ENCODE measurements at regions not wholly inside any gene's neighbourhood (a gene's known extent, or its start where the extent isn't known, plus 50 kb on each side); places are given as distances from the start of the nearest gene placed in this dataset.
"Not testable (repeated sequence)": the region's sequence is repeated elsewhere in the genome, so short reads cannot be mapped to it uniquely, and the experiment has no call there.

- no peak for DNase-seq (ENCODE audit: low read depth)
Observed at GRCh38 chr18:10349561-10349960, 104.9 kb upstream of the APCDD1 start.

DNA sequence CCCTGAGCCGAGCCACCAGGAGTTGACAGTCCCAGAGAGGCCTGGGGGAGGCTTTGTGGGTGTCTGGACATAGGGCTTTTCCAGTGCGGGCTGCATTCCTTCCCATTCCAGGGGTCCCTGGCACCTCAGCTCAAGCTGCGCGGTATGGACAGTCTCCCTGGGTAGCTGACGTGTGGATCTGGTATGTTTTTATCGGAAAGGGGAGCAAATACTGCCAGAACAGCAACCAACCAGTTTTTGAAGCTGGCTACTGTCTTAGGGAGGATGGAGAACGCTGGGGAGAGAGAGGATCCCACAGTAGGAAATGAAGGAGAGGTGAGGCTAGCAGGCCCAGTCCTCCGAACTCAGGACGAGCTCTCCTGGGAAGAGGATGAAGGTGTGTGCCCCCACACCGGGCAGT is 103.8 kb upstream of the APCDD1 start:
- no peak for DNase-seq (ENCODE audit: low read depth)

DNA sequence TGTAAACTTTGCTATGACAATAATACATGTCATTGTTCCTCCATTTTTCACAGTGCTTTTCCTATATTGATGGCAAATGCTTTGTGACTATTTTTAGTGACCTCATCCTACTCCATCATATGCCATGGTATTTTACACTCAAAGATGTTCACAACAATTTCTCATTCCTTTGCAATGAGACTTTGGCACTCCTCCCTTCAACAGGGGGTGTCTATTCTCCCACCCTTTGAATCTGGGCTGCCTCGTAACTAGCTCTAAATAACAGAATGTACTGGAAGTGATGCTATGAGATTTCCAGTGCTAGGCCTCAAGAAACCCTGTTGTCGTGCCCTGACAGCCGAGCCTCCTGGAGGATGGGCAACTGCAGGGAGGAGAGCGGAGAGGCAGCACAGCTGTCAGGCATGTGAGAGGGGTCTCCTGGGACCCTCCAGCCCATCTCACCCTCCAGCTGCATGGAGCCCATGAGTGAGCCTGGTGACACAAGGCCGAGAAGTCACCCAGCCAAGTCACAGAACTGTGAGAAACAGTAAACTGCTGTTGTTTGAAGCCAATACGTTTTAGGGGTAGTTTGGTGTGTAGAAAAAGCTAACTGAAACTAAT is 103.1 kb upstream of the APCDD1 start:
- peak; percentile 57 for DNase-seq (ENCODE audit: low read depth)

DNA sequence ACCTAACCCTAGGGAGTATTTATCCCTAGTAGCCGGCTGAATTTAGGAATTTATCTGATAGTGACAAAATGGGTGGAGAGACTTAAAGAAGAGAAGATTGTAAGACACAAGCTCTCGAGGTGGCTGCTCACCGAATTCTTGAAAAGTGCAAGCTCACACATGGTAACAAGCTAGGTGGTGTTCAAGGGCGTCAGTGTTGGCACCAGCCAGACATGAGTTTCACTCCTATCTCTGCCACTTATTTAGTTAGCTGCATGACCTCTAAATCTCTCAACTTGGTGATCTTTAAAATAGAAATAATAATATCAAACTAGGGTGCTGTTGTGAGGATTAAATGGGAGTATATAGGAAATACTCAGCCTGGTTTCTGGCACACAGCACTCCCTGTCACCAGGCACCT is 102.6 kb upstream of the APCDD1 start:
- DNase-seq (ENCODE audit: low read depth): no peak

GRCh38 chr18:10352671-10353070 is 101.8 kb upstream of the APCDD1 start:
- no peak for DNase-seq (ENCODE audit: low read depth)

- peak; percentile 92 for DNase-seq (ENCODE audit: low read depth)
Observed at GRCh38 chr18:10353791-10354190, 100.6 kb upstream of the APCDD1 start.

- peak; percentile 35 for DNase-seq (ENCODE audit: low read depth)
Observed at GRCh38 chr18:10354241-10354811, 100.1 kb upstream of the APCDD1 start.

- no peak for DNase-seq (ENCODE audit: low read depth)
Observed at GRCh38 chr18:10354890-10355289, 99.5 kb upstream of the APCDD1 start.

DNA sequence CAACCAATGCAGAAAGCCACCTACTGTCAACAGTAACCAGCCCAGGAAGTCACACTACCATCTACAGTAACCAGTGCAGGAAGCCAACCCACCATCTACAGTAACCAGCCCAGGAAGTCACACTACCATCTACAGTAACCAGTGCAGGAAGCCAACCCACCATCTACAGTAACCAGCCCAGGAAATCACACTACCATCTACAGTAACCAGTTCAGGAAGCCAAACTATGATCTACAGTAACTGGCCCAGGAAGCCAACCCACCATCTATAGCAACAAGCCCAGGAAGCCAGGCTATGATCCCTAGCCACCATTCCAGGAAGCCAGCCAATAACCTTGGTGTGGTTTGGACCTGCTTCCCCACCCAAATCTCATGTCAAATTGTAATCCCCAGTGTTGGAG is 97.4 kb upstream of the APCDD1 start:
- DNase-seq (ENCODE audit: low read depth): not testable (repeated sequence)

DNA sequence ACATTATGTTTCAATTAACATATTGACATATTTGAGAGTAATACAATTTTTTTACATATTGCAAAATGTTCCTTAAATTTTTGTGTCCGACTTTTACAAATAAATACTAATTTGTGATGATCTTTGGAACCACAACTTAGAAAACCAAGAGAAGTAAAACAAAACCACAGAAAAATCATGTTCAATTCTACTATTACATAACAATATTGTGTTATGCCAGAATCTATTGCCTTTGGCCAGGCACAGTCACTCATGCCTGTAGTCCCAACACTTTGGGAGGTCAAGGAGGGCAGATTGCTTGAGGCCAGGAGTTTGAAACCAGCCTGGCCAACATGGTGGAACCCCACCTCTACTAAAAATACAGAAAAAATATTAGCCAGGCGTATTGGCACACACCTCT is 92.8 kb upstream of the APCDD1 start:
- no peak for DNase-seq (ENCODE audit: low read depth)

GRCh38 chr18:10365021-10365500 is 89.4 kb upstream of the APCDD1 start:
- no peak for DNase-seq (ENCODE audit: low read depth)

DNA sequence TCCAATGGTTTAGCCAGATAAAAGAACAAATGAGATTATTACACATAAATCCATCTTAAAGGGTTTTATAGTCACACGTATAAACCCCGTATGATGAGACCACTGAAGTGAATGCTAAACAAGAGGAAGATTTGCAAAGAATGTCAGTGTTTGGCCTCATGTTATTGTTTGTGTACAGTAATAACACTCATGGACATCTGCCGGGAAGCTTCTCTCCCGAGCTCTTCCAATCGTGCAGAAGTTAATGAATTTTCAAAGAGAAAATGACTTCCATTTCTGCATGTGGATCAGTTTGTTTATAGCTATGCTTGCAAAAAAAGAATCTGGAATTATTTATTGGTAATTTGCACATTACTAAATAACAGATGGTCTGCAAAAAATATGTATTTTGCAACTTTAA is 88.5 kb upstream of the APCDD1 start:
- DNase-seq (ENCODE audit: low read depth): no peak

- no peak for DNase-seq (ENCODE audit: low read depth)
Observed at GRCh38 chr18:10367836-10368235, 86.6 kb upstream of the APCDD1 start.

DNA sequence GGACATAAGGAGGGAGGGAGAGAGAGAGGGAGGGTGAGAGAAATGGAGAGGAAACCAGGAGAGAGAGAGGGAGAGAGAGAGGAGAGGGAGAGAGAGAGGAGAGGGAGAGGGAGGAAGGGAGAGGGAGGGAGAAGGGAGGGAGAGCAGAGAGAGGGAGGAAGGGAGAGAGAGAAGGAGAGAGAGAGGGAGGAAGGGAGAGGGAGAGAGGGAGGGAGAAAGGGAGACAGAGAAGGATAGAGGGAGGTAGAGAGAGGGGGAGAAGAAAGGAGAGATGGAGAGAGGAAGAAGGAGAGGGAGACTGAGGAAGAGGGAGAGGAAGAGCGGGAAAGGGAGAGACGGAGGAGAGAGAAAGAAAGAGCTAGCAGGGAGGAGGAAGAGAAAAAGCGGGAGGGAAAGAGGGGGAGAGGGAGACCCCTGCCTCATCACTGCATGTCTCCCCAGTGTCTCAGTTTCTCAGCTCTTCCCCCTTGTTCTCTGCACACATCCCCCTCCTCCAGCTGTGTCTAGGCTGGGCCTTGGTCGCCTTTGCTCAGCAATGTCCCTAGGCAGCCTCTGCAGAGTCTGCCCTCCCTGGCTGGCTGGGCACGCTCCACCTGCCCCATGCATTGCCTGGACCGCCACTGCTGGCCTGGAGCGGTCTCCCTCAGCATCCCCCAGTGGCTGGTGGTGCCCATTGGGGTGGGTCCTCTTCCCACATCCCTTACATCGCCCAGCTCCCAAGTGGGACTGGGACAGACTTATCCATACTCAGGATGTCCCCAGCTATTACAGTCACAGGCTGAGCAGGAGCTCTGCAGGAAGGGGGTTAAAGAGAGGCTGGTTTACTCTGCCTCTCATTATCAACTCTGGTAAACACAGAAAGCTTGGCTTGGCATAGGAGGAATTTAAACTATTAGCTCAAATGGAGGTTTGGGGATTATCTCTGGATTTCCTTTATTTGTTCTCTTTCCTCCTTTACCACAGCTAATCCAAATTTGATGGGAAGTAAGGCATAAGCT is 85.7 kb upstream of the APCDD1 start:
- DNase-seq (ENCODE audit: low read depth): no peak

GRCh38 chr18:10370716-10371115 is 83.7 kb upstream of the APCDD1 start:
- DNase-seq (ENCODE audit: low read depth): no peak

DNA sequence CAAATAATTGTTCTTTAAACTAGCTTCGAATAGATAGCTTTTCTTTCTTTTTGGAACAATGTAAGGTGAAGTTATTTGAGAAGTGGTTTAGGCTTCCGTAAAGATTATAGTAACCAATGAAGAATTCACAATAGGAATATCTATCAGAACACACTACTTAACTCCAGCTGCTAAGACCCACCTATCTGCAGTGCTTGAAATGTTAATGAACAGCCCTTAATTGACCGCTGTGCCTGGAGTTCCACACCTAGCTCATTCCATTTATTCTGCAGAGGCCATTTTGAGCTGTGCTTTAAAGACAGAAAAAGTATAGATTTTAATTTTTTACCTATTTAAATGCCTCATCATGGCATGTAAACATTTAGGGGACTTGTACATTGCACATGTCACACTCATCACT is 83.3 kb upstream of the APCDD1 start:
- no peak for DNase-seq (ENCODE audit: low read depth)

GRCh38 chr18:10374195-10374594 is 80.2 kb upstream of the APCDD1 start:
- no peak for DNase-seq (ENCODE audit: low read depth)

DNA sequence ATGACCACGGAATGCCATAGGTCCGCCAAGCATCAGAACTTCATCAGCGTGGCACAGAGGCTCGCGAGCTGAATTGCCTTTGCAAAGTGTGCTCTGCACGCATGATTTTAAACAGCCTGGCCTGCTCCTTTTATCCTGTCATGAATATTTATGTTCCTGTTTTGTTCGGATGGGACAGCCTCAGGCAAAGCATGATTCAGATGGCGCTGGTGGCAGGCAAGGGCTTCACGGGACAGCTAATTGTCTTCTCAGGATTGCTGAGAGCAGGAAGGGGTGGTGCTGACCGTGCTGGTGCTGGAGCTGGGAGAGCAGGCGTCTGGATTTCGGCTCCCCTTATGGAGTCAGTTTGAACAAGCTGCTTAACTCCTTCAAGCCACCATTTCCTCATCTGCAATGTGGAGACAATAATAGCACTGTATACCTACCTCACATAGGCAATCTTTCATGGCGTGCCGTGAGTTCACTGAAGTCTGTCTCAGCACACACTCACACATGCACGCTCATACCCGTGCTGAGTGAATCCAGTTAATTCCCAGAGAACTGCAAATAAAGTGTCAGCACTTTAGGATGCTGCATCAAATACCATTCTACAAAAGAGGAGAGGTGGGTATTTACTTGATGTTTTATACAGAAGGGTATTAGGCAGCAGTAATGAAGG is 79.7 kb upstream of the APCDD1 start:
- DNase-seq (ENCODE audit: low read depth): no peak

DNA sequence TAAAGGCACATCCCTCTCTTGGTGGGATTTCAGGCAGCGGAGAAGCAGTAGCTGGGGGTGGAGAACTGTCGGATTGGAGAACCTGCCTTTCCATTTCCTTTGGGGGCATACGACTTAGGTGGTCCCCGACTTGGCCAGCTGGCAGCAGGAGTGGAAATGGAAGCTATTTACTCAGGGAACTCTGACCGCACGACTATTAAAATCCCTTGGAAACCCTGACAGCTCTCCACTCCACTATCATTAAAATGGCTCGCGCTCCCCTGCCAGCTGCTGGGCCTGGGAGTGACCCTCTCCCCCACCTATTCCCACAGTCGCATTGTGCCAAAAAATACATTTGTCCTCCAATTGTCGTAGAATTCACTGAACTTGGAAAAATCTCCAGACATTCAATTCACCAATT is 77.7 kb upstream of the APCDD1 start:
- DNase-seq (ENCODE audit: low read depth): no peak

GRCh38 chr18:10377956-10378355 is 76.5 kb upstream of the APCDD1 start:
- DNase-seq (ENCODE audit: low read depth): peak; percentile 78

DNA sequence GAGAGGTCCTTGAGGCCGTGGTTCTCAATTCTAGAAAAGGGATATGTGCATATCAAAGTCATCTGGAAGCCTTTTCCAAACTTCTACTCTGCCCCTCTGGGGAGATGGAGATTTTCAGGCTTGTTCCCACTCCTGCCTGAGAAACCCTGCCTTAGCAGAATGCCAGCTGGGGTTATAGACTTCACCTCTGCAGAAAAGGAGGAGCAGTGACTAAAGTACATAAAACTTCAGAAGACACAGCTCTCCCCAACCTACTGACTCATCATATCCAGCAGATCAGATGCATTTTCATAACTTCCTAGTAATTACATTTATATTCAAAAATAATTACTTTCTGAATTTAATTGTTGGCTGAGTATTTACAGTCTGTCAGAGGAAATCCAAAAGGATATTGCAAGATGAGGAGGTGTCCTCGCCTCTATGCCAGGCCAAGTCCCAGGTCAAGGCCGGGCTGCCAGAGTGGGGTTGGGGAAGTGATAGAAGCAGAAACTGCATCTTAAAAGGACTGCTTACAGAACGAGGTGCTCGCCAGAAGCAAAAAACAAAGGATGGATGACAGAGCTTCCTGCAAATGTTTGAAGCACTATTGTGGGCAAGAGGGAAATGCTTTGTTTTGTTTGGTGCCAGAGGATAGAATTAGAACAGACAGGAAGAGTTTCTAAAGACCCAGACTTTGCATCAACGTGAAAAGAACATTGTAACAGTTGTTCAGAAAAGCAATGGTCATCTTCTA is 75.6 kb upstream of the APCDD1 start:
- DNase-seq (ENCODE audit: low read depth): peak; percentile 89
